ENCODE measurements at regions not wholly inside any gene's neighbourhood (a gene's known extent, or its start where the extent isn't known, plus 50 kb on each side); places are given as distances from the start of the nearest gene placed in this dataset.
"Not testable (repeated sequence)": the region's sequence is repeated elsewhere in the genome, so short reads cannot be mapped to it uniquely, and the experiment has no call there.

DNA sequence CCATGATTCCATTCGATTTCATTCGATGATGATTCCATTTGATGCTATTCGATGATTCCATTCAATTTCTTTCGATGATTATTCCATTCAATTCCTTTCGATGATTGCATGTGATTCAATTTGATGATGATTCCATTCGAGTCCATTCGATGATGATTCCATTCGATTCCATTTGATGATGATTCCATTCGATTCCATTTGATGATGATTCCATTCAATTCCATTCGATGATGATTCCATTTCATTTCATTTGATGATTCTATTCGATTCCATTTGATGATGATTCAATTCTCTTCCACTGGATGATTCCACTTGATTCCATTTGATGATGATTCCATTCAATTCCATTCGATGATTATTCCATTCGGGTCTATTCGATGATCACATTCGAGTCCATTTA lies 1094.1 kb downstream of the RPIA start:
- TF ChIP-seq EZH2 (IDR thresholded peaks at IDR 0.05); POLR2AphosphoS5 (IDR thresholded peaks at IDR 0.05; ENCODE audit: borderline replicate concordance, low read depth, low read length): not testable (repeated sequence)

Measured in SK-N-MC (cell line).